ENCODE measurements at regions not wholly inside any gene's neighbourhood (a gene's known extent, or its start where the extent isn't known, plus 50 kb on each side); places are given as distances from the start of the nearest gene placed in this dataset.

DNA sequence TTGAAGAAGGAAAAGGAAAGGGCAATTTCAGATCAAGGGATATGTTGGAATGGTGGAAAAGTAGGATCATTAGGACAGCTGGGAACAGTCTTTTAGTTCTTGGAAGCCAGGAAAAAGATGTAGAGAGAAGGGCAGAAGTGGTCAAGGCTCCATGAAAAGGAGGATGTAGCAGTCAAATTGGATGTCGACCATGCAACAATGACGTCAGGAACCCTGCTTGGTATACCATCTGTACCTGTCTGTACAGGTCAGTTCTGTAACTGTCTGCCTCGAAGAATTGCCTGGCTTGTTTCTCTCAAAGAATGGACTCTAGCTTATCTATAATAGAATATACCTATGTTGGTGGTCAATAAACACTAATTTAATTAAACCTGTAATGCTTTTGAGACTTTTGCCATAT, 157.8 kb upstream of the SGO1 start:
- TF ChIP-seq, protein P1, sequence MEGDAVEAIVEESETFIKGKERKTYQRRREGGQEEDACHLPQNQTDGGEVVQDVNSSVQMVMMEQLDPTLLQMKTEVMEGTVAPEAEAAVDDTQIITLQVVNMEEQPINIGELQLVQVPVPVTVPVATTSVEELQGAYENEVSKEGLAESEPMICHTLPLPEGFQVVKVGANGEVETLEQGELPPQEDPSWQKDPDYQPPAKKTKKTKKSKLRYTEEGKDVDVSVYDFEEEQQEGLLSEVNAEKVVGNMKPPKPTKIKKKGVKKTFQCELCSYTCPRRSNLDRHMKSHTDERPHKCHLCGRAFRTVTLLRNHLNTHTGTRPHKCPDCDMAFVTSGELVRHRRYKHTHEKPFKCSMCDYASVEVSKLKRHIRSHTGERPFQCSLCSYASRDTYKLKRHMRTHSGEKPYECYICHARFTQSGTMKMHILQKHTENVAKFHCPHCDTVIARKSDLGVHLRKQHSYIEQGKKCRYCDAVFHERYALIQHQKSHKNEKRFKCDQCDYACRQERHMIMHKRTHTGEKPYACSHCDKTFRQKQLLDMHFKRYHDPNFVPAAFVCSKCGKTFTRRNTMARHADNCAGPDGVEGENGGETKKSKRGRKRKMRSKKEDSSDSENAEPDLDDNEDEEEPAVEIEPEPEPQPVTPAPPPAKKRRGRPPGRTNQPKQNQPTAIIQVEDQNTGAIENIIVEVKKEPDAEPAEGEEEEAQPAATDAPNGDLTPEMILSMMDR (conservative IDR thresholded peaks at IDR 0.05): no peak
- TF ChIP-seq ZFX (IDR thresholded peaks at IDR 0.05): no peak

Measured in C4-2B (cell line).